H1 (cell line): ENCODE measurements at regions not wholly inside any gene's neighbourhood (a gene's known extent, or its start where the extent isn't known, plus 50 kb on each side); places are given as distances from the start of the nearest gene placed in this dataset.

Experiments
- CTCF ChIA-PET: fragments of 300-600 bp; sonication (Branson Sonifier 250); formaldehyde crosslinking; loops from one replicate; lab custom pipeline; 2021; ENCODE audit not compliant: partially characterized antibody; lab: Charles Lee
- POLR2A ChIA-PET: fragments of 300-600 bp; sonication (Branson Sonifier 250); formaldehyde crosslinking; loops from one replicate; lab custom pipeline; 2021; ENCODE audit warnings: inconsistent platforms; ENCODE audit not compliant: partially characterized antibody; lab: Charles Lee
- DNase-seq, 2 experiments: peaks; one replicate each; pipeline versions ENCODE4 v3.0.0 to v3.0.0-alpha.2; 2010 to 2022; ENCODE audit warnings: low spot score in 2 of 2, low read depth in 1 of 2, mixed read lengths in 1 of 2
- FAIRE-seq: peaks from 2 replicates; lab custom pipeline; 2011; peaks lifted over from hg19 to GRCh38; lab: Jason Lieb, UNC
- H2AFZ ChIP-seq: 2 replicates; pipeline ENCODE4 v1.8.1; 2012; ENCODE audit warnings: low read length, inconsistent platforms
- H2AK5ac ChIP-seq: 2 replicates; pipeline ENCODE4 v1.6.1; 2013; ENCODE audit warnings: low read depth, low read length
- H2BK120ac ChIP-seq: replicated peaks from 2 replicates; pipeline ENCODE3; 2013; ENCODE audit warnings: low read depth, low read length, inconsistent platforms
- H2BK12ac ChIP-seq: 2 replicates; pipeline ENCODE4 v1.6.1; 2013; ENCODE audit warnings: low read depth, low read length
- H2BK15ac ChIP-seq: 2 replicates; pipeline ENCODE4 v1.6.1; 2013; ENCODE audit warnings: low read length
- H2BK20ac ChIP-seq: 2 replicates; pipeline ENCODE4 v1.6.1; 2013; ENCODE audit warnings: low read length
- H2BK5ac ChIP-seq: 2 replicates; pipeline ENCODE4 v1.6.1; 2013; ENCODE audit warnings: low read depth, low read length
- H3K14ac ChIP-seq: 2 replicates; pipeline ENCODE4 v1.6.1; 2013; ENCODE audit warnings: inconsistent platforms; ENCODE audit not compliant: insufficient read length
- H3K18ac ChIP-seq: 2 replicates; pipeline ENCODE4 v1.6.1; 2013; ENCODE audit warnings: low read length; ENCODE audit errors: extremely low read depth
- H3K23ac ChIP-seq: 2 replicates; pipeline ENCODE4 v1.6.1; 2013; ENCODE audit warnings: inconsistent platforms; ENCODE audit not compliant: insufficient read length
- H3K23me2 ChIP-seq: 2 replicates; pipeline ENCODE4 v1.6.1; 2013; ENCODE audit warnings: low read depth, low read length
- H3K27ac ChIP-seq: 2 replicates; pipeline ENCODE4 v1.6.1; 2011; ENCODE audit warnings: low read depth, low read length, inconsistent platforms
- H3K27me3 ChIP-seq, 4 experiments: replicated peaks in 1 of 4; 1 replicate in 1 of 4; 2 replicates in 3 of 4; pipeline versions ENCODE4 v1.6.1 to v1.8.1; 2011 to 2013; ENCODE audit warnings: low read length in 3 of 4, mild to moderate bottlenecking in 3 of 4, inconsistent platforms in 2 of 4, mixed read lengths in 2 of 4, moderate library complexity in 1 of 4; ENCODE audit not compliant: control insufficient read depth in 3 of 4, insufficient read depth in 3 of 4; ENCODE audit errors: extremely low read depth in 1 of 4
- H3K36me3 ChIP-seq, 4 experiments: 2 replicates each; pipeline versions ENCODE4 v1.6.1 to v1.8.1; 2011 to 2013; ENCODE audit warnings: mild to moderate bottlenecking in 4 of 4, low read length in 3 of 4, moderate library complexity in 2 of 4, control low read depth in 1 of 4, inconsistent platforms in 1 of 4; ENCODE audit not compliant: insufficient read depth in 4 of 4, control insufficient read depth in 2 of 4
- H3K4ac ChIP-seq: replicated peaks from 2 replicates; pipeline ENCODE3; 2013; ENCODE audit warnings: low read length, low read depth, mixed read lengths, inconsistent platforms; ENCODE audit not compliant: insufficient read length
- H3K4me1 ChIP-seq, 4 experiments: replicated peaks in 1 of 4; 1 replicate in 1 of 4; 2 replicates in 3 of 4; pipeline versions ENCODE4 v1.6.1 to v1.8.1; 2011 to 2013; ENCODE audit warnings: low read length in 3 of 4, inconsistent platforms in 2 of 4, mixed read lengths in 1 of 4; ENCODE audit not compliant: insufficient read depth in 4 of 4, control insufficient read depth in 3 of 4
- H3K4me2 ChIP-seq, 2 experiments: 2 replicates each; pipeline versions ENCODE4 v1.6.1 to v1.8.1; 2011 to 2013; ENCODE audit warnings: low read depth in 2 of 2, low read length in 2 of 2, control low read depth in 1 of 2, inconsistent platforms in 1 of 2, mild to moderate bottlenecking in 1 of 2; ENCODE audit not compliant: insufficient read depth in 1 of 2
- H3K4me3 ChIP-seq, 4 experiments: fragments of 200-600, 300-600 bp in 1 of 4; sonication (generic), shearing (Covaris generic), sonication (Bioruptor Twin) in 1 of 4; 2 replicates each; pipeline versions ENCODE4 v1.5.1 to v1.8.1; 2011 to 2016; ENCODE audit warnings: low read length in 4 of 4, low read depth in 3 of 4, control low read depth in 2 of 4, inconsistent platforms in 2 of 4, mild to moderate bottlenecking in 2 of 4, mixed read lengths in 1 of 4, moderate library complexity in 1 of 4; ENCODE audit not compliant: insufficient read depth in 2 of 4; ENCODE audit errors: extremely low read depth in 1 of 4
- H3K56ac ChIP-seq: replicated peaks from 2 replicates; pipeline ENCODE3; 2013; ENCODE audit warnings: low read depth, mild to moderate bottlenecking, mixed read lengths, low read length, inconsistent platforms; ENCODE audit not compliant: insufficient read length
- H3K79me1 ChIP-seq: 2 replicates; pipeline ENCODE4 v1.6.1; 2013; ENCODE audit warnings: low read depth, low read length, control low read depth
- H3K79me2 ChIP-seq, 2 experiments: 2 replicates each; pipeline versions ENCODE4 v1.6.1 to v1.8.1; 2012 to 2013; ENCODE audit warnings: low read length in 2 of 2, mild to moderate bottlenecking in 2 of 2, inconsistent platforms in 1 of 2; ENCODE audit not compliant: insufficient read depth in 2 of 2, control insufficient read depth in 1 of 2
- H3K9ac ChIP-seq, 4 experiments: replicated peaks in 1 of 4; 1 replicate in 1 of 4; 2 replicates in 3 of 4; pipeline versions ENCODE4 v1.6.1 to v1.8.1; 2011 to 2013; ENCODE audit warnings: low read depth in 3 of 4, low read length in 3 of 4, control low read depth in 2 of 4, mild to moderate bottlenecking in 2 of 4, moderate library complexity in 2 of 4, inconsistent platforms in 1 of 4; ENCODE audit errors: extremely low read depth in 1 of 4
- H3K9me3 ChIP-seq, 2 experiments: 2 replicates each; pipeline versions ENCODE4 v1.6.1 to v1.8.1; 2012 to 2013; ENCODE audit warnings: mild to moderate bottlenecking in 2 of 2, moderate library complexity in 2 of 2, control low read depth in 1 of 2, inconsistent platforms in 1 of 2, low read depth in 1 of 2, low read length in 1 of 2, mixed read lengths in 1 of 2; ENCODE audit not compliant: insufficient read depth in 2 of 2
- H4K20me1 ChIP-seq, 2 experiments: replicated peaks in 1 of 2; 2 replicates each; pipeline versions ENCODE3 to v1.8.1; 2011 to 2013; ENCODE audit warnings: inconsistent platforms in 2 of 2, low read length in 2 of 2, mild to moderate bottlenecking in 1 of 2; ENCODE audit not compliant: insufficient read depth in 2 of 2, control insufficient read depth in 1 of 2
- H4K5ac ChIP-seq: 2 replicates; pipeline ENCODE4 v1.6.1; 2013; ENCODE audit warnings: low read length, low read depth, mixed read lengths, inconsistent platforms; ENCODE audit not compliant: insufficient read length
- H4K8ac ChIP-seq: 2 replicates; pipeline ENCODE4 v1.8.0; 2013; ENCODE audit warnings: mild to moderate bottlenecking, moderate library complexity, low read length, inconsistent platforms; ENCODE audit not compliant: insufficient read depth; ENCODE audit errors: extremely low read depth
- H4K91ac ChIP-seq: replicated peaks from 2 replicates; pipeline ENCODE3; 2013; ENCODE audit warnings: low read length, mixed read lengths, inconsistent platforms; ENCODE audit not compliant: insufficient read length
- CBX8 ChIP-seq: fragments of 300-800, 300-1000 bp; sonication (generic); IDR thresholded peaks from 2 replicates; pipeline ENCODE4 v1.7.1; 2016; ENCODE audit warnings: low read depth, low read length, borderline replicate concordance
- NANOG ChIP-seq: IDR thresholded peaks from 2 replicates; pipeline ENCODE4 v1.6.1; 2011; ENCODE audit warnings: low read length, low read depth, mild to moderate bottlenecking, inconsistent platforms; ENCODE audit not compliant: insufficient read depth, poor library complexity, severe bottlenecking
- RAD21 ChIP-seq, 2 experiments: IDR thresholded peaks in 1 of 2; conservative IDR thresholded peaks in 1 of 2; 2 replicates each; pipeline ENCODE4 v1.6.1; 2011; ENCODE audit warnings: low read depth in 2 of 2, low read length in 2 of 2, improper control_type of control experiment in 1 of 2, inconsistent platforms in 1 of 2, mild to moderate bottlenecking in 1 of 2, moderate library complexity in 1 of 2
- SAP30 ChIP-seq: fragments of 300-600 bp; sonication (generic); IDR thresholded peaks from 2 replicates; pipeline ENCODE4 v1.7.1; 2012; ENCODE audit warnings: low read length, moderate library complexity, mild to moderate bottlenecking, inconsistent platforms; ENCODE audit not compliant: insufficient read depth, insufficient replicate concordance
- TCF12 ChIP-seq: IDR thresholded peaks from 2 replicates; pipeline ENCODE4 v1.6.1; 2011; ENCODE audit warnings: low read depth, mild to moderate bottlenecking, low read length
- WGBS, 2 experiments: shearing (Covaris generic) in 1 of 2; methylation state at CpG; one replicate each; pipeline versions ENCODE4 v1.1.6 to v1.1.7; 2013 to 2015; ENCODE audit warnings: low lambda C conversion rate in 2 of 2, mixed read lengths in 2 of 2, inconsistent platforms in 1 of 2, low coverage in 1 of 2, missing lambda C conversion rate in 1 of 2; ENCODE audit not compliant: insufficient replicate concordance in 2 of 2, insufficient coverage in 1 of 2, insufficient read length in 1 of 2; ENCODE audit errors: extremely low coverage in 1 of 2, missing lambda C conversion rate in 1 of 2; 5-methylcytosine and 5-hydroxymethylcytosine counted together
- TF ChIP-seq, protein P1 (sequence below): IDR thresholded peaks from 2 replicates; pipeline ENCODE4 v1.6.1; 2012; ENCODE audit warnings: inconsistent platforms

DNA sequence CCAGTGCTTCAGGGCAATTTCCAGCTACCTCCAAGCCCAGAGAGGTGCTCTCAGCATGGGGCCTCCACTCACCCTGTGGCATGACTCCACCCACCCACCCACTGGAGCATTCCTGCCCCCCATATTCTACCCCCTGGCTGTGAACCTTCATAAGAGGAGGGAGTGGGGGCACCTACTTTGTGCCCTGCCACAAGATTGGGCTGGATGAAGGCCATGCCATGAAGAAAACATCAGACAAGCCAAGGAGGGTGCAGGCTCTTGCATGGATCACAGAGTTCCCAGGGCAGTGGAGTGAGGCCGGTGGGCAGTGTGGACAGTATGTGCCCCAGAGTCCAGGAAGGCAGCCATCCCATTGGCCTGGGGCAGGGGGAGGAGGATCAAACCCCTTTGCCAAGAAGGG lies 97.8 kb downstream of the UQCRFS1 start:
- H2AFZ ChIP-seq = no peak overlapping the region
- no peak overlapping the region for H2BK20ac ChIP-seq
- FAIRE-seq = no peak
- H3K23ac ChIP-seq = no peak overlapping the region
- H3K27ac ChIP-seq = no peak overlapping the region
- H2BK120ac ChIP-seq = no peak overlapping the region
- no peak overlapping the region for H2BK12ac ChIP-seq
- H3K36me3 ChIP-seq = no peaks in the 10 kb centered on the region
- no peaks in the 10 kb centered on the region for H3K9me3 ChIP-seq
- 90% methylated on average over 1 of the region's 1 CpG; no CpG with 5 or more reads in 1 of the 2 experiments for WGBS, 2 experiments
- H3K4me3 ChIP-seq = no peak overlapping the region
- H3K14ac ChIP-seq = no peak overlapping the region
- no peaks in the 10 kb centered on the region for H3K4me1 ChIP-seq
- no peak overlapping the region for H4K91ac ChIP-seq
- CTCF ChIA-PET = interaction anchor here (0.9 kb wide), 1 partner anchor 148 kb away, joined by 3 read pairs; no protein-coding TSS in a partner anchor
- H3K56ac ChIP-seq = no peak overlapping the region
- H2BK5ac ChIP-seq = no peak overlapping the region
- no peak overlapping the region for H2BK15ac ChIP-seq
- no peaks in the 10 kb centered on the region for H3K23me2 ChIP-seq
- H3K4ac ChIP-seq = no peak overlapping the region
- no peak overlapping the region for H4K5ac ChIP-seq
- no peaks in the 10 kb centered on the region for H3K27me3 ChIP-seq
- POLR2A ChIA-PET = interaction anchor here (0.6 kb wide), 1 partner anchor 11 kb away, joined by 3 read pairs; no protein-coding TSS in a partner anchor
- no peak overlapping the region for H3K9ac ChIP-seq
- no peak overlapping the region for H3K18ac ChIP-seq
- no peaks in the 10 kb centered on the region for H3K79me1 ChIP-seq
- no peaks in the 10 kb centered on the region for H4K20me1 ChIP-seq
- no peak overlapping the region for H4K8ac ChIP-seq
- H2AK5ac ChIP-seq = no peak overlapping the region
- no peak for DNase-seq
- no peak overlapping the region for H3K4me2 ChIP-seq
- H3K79me2 ChIP-seq = no peaks in the 10 kb centered on the region
- TF ChIP-seq SAP30 (no peak), CBX8 (no peak), NANOG (no peak), RAD21 (IDR thresholded peaks at IDR 0.05 in 1 of 2, conservative IDR thresholded peaks at IDR 0.05 in 1 of 2; ENCODE audit: low read depth in 2 of 2, low read length in 2 of 2) (no peak), TCF12 (no peak)
- TF ChIP-seq, protein P1, sequence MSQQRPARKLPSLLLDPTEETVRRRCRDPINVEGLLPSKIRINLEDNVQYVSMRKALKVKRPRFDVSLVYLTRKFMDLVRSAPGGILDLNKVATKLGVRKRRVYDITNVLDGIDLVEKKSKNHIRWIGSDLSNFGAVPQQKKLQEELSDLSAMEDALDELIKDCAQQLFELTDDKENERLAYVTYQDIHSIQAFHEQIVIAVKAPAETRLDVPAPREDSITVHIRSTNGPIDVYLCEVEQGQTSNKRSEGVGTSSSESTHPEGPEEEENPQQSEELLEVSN = no peak
